Chondrocyte (in vitro differentiated cells): ENCODE measurements at regions not wholly inside any gene's neighbourhood (a gene's known extent, or its start where the extent isn't known, plus 50 kb on each side); places are given as distances from the start of the nearest gene placed in this dataset.
A peak's percentile ranks its signal among the peaks of the same experiment; 100 is the strongest.

ENCODE experiments used
- DNase-seq: peaks from one replicate; pipeline ENCODE4 v3.0.0; 2021; ENCODE audit warnings: mixed read lengths, low spot score
- H3K27ac Mint-ChIP-seq: one replicate; pipeline ENCODE4 v1.8.0; 2021; ENCODE audit warnings: mild to moderate bottlenecking, moderate library complexity, mixed read lengths; ENCODE audit not compliant: unreplicated experiment
- H3K27me3 Mint-ChIP-seq: 2 replicates; pipeline ENCODE4 v1.8.0; 2021; ENCODE audit warnings: low read depth, mixed read lengths
- H3K36me3 Mint-ChIP-seq: 2 replicates; pipeline ENCODE4 v1.8.0; 2021; ENCODE audit warnings: low read depth, mixed read lengths
- H3K4me1 Mint-ChIP-seq: 2 replicates; pipeline ENCODE4 v1.8.0; 2021; ENCODE audit warnings: low read depth, mild to moderate bottlenecking, mixed read lengths
- H3K4me3 Mint-ChIP-seq: one replicate; pipeline ENCODE4 v1.8.0; 2021; ENCODE audit warnings: mild to moderate bottlenecking, moderate library complexity, mixed read lengths; ENCODE audit not compliant: unreplicated experiment
- H3K9me3 Mint-ChIP-seq: 2 replicates; pipeline ENCODE4 v1.8.0; 2021; ENCODE audit warnings: low read depth, mixed read lengths
- CTCF ChIP-seq: fragments of 200-600 bp; sonication (generic); IDR thresholded peaks from 2 replicates; pipeline ENCODE4 v1.5.0; 2021; ENCODE audit warnings: antibody characterized with exemption, mild to moderate bottlenecking, moderate library complexity

- H3K4me3 Mint-ChIP-seq: no peak overlapping the region
- peaks cover 21% of the 10 kb centered on the region for H3K4me1 Mint-ChIP-seq
- no peak overlapping the region for H3K27ac Mint-ChIP-seq
- H3K27me3 Mint-ChIP-seq: peaks cover 9% of the 10 kb centered on the region
- no peak for TF ChIP-seq CTCF
- no peak for DNase-seq
- no peaks in the 10 kb centered on the region for H3K36me3 Mint-ChIP-seq
- peaks cover 7% of the 10 kb centered on the region for H3K9me3 Mint-ChIP-seq
These were observed 724.3 kb downstream of the PRELID2 start for GRCh38 chr5:145110834-145111233.

- Mint-ChIP-seq H3K4me3 (no peak overlapping the region), H3K4me1 (peaks cover 21% of the 10 kb centered on the region), H3K27ac (no peak overlapping the region), H3K9me3 (peaks cover 7% of the 10 kb centered on the region), H3K27me3 (peaks cover 9% of the 10 kb centered on the region), H3K36me3 (no peaks in the 10 kb centered on the region)
- no peak for TF ChIP-seq CTCF
- DNase-seq: no peak
These were observed 725.0 kb downstream of the PRELID2 start for GRCh38 chr5:145110181-145110580.

- H3K27me3 Mint-ChIP-seq: peaks cover 3% of the 10 kb centered on the region
- H3K36me3 Mint-ChIP-seq: no peaks in the 10 kb centered on the region
- TF ChIP-seq CTCF: no peak
- peaks cover 7% of the 10 kb centered on the region for H3K9me3 Mint-ChIP-seq
- no peak overlapping the region for H3K4me3 Mint-ChIP-seq
- peaks cover 2% of the 10 kb centered on the region for H3K4me1 Mint-ChIP-seq
- no peak for DNase-seq
- no peak overlapping the region for H3K27ac Mint-ChIP-seq
These were observed 729.8 kb downstream of the PRELID2 start for GRCh38 chr5:145105384-145105783.

- Mint-ChIP-seq H3K4me3 (no peak overlapping the region), H3K36me3 (no peaks in the 10 kb centered on the region), H3K9me3 (peaks cover 7% of the 10 kb centered on the region), H3K27ac (no peak overlapping the region), H3K4me1 (no peaks in the 10 kb centered on the region), H3K27me3 (peaks cover 5% of the 10 kb centered on the region)
- DNase-seq: no peak
- no peak for TF ChIP-seq CTCF
These were observed 731.0 kb downstream of the PRELID2 start for GRCh38 chr5:145104106-145104505.

GRCh38 chr5:145101246-145101645 lies 733.9 kb downstream of the PRELID2 start:
- TF ChIP-seq CTCF: peak; percentile 37
- H3K4me1 Mint-ChIP-seq: no peaks in the 10 kb centered on the region
- no peak for DNase-seq
- no peak overlapping the region for H3K4me3 Mint-ChIP-seq
- no peaks in the 10 kb centered on the region for H3K36me3 Mint-ChIP-seq
- H3K27ac Mint-ChIP-seq: no peak overlapping the region
- H3K27me3 Mint-ChIP-seq: peaks cover 8% of the 10 kb centered on the region
- peaks cover 5% of the 10 kb centered on the region for H3K9me3 Mint-ChIP-seq
